GM18858 (cell line): ENCODE measurements at regions not wholly inside any gene's neighbourhood (a gene's known extent, or its start where the extent isn't known, plus 50 kb on each side); places are given as distances from the start of the nearest gene placed in this dataset.

Experiments
- ATAC-seq: cut with Tn5 transposase; IDR thresholded peaks from one replicate; pipeline ENCODE4 v1.9.1; 2021; ENCODE audit not compliant: unreplicated experiment

- ATAC-seq, result no peak
Measured at GRCh38 chr6:16976385-16977183, 125.3 kb upstream of the STMND1 start.

- no peak for ATAC-seq
Measured at GRCh38 chr6:16974704-16975359, 127.0 kb upstream of the STMND1 start.

- no peak for ATAC-seq
Measured at GRCh38 chr6:16974387-16974673, 127.5 kb upstream of the STMND1 start.

GRCh38 chr6:16973545-16974386 is 128.1 kb upstream of the STMND1 start:
- ATAC-seq, result no peak

GRCh38 chr6:16973051-16973450 is 128.8 kb upstream of the STMND1 start:
- ATAC-seq, result no peak

GRCh38 chr6:16972535-16972934 is 129.3 kb upstream of the STMND1 start:
- no peak for ATAC-seq

- no peak for ATAC-seq
Measured at GRCh38 chr6:16969699-16970655, 131.9 kb upstream of the STMND1 start.

GRCh38 chr6:16968101-16968500 is 133.7 kb upstream of the STMND1 start:
- ATAC-seq, result no peak

GRCh38 chr6:16967470-16967817 is 134.4 kb upstream of the STMND1 start:
- no peak for ATAC-seq

GRCh38 chr6:16966791-16967469 is 134.9 kb upstream of the STMND1 start:
- no peak for ATAC-seq

GRCh38 chr6:16965689-16966088 is 136.2 kb upstream of the STMND1 start:
- ATAC-seq, result no peak

- ATAC-seq, result no peak
Measured at GRCh38 chr6:16964553-16965499, 137.0 kb upstream of the STMND1 start.

- ATAC-seq, result no peak
Measured at GRCh38 chr6:16961577-16961976, 140.3 kb upstream of the STMND1 start.

- ATAC-seq, result no peak
Measured at GRCh38 chr6:16959789-16960188, 142.1 kb upstream of the STMND1 start.

- no peak for ATAC-seq
Measured at GRCh38 chr6:16956361-16956760, 145.5 kb upstream of the STMND1 start.

- ATAC-seq, result no peak
Measured at GRCh38 chr6:16955899-16956298, 146.0 kb upstream of the STMND1 start.

- no peak for ATAC-seq
Measured at GRCh38 chr6:16953905-16954304, 147.9 kb upstream of the STMND1 start.

GRCh38 chr6:16953446-16953845 is 148.4 kb upstream of the STMND1 start:
- no peak for ATAC-seq

GRCh38 chr6:16950825-16951495 is 150.9 kb upstream of the STMND1 start:
- ATAC-seq, result no peak
